ENCODE measurements at regions not wholly inside any gene's neighbourhood (a gene's known extent, or its start where the extent isn't known, plus 50 kb on each side); places are given as distances from the start of the nearest gene placed in this dataset.

GRCh38 chr2:14717131-14717530, 84.6 kb downstream of the LRATD1 start:
- H3K36me3 ChIP-seq (ENCODE audit: insufficient read depth in 1 of 2, low read depth in 1 of 2): no peaks in the 10 kb centered on the region
- intact Hi-C loops (cut with DNase I): no loop called here
- ATAC-seq: no peak
- no peaks in the 10 kb centered on the region for H3K9me3 ChIP-seq
- H3K4me3 ChIP-seq: no peak overlapping the region
- no peaks in the 10 kb centered on the region for H3K27me3 ChIP-seq (ENCODE audit: insufficient read depth in 3 of 3, low read length in 2 of 3)
- no peaks in the 10 kb centered on the region for H3K4me1 ChIP-seq
- 79 to 94% (median 94%) methylated on average over 3 of the region's 3 CpGs for WGBS, 3 donors
- no peak for DNase-seq
- no peak for TF ChIP-seq CTCF (IDR thresholded peaks at IDR 0.05)
- no peak overlapping the region for H3K27ac ChIP-seq

GRCh38 chr2:14720319-14720718, 87.8 kb downstream of the LRATD1 start:
- 35 to 44% (median 39%) methylated on average over 5 of the region's 5 CpGs for WGBS, 3 donors
- no peaks in the 10 kb centered on the region for H3K9me3 ChIP-seq
- no peaks in the 10 kb centered on the region for H3K27me3 ChIP-seq (ENCODE audit: insufficient read depth in 3 of 3, low read length in 2 of 3)
- no peak for TF ChIP-seq CTCF (IDR thresholded peaks at IDR 0.05)
- no peak overlapping the region for H3K4me3 ChIP-seq
- intact Hi-C loops (cut with DNase I): no loop called here
- H3K27ac ChIP-seq: no peak overlapping the region
- DNase-seq (no peak), ATAC-seq (no peak)
- H3K36me3 ChIP-seq (ENCODE audit: insufficient read depth in 1 of 2, low read depth in 1 of 2): no peaks in the 10 kb centered on the region
- no peaks in the 10 kb centered on the region for H3K4me1 ChIP-seq

GRCh38 chr2:14720739-14721138, 88.2 kb downstream of the LRATD1 start:
- Histone ChIP-seq H3K36me3 (ENCODE audit: insufficient read depth in 1 of 2, low read depth in 1 of 2) (no peaks in the 10 kb centered on the region), H3K27ac (no peak overlapping the region), H3K9me3 (no peaks in the 10 kb centered on the region), H3K4me3 (no peak overlapping the region), H3K4me1 (no peaks in the 10 kb centered on the region), H3K27me3 (ENCODE audit: insufficient read depth in 3 of 3, low read length in 2 of 3) (no peaks in the 10 kb centered on the region)
- no peak for DNase-seq
- WGBS, 3 donors: 91 to 98% (median 92%) methylated on average over 2 of the region's 2 CpGs
- no peak for TF ChIP-seq CTCF (IDR thresholded peaks at IDR 0.05)
- no peak for ATAC-seq
- intact Hi-C loops (cut with DNase I): no loop called here

- ATAC-seq (no peak), DNase-seq (no peak)
- Histone ChIP-seq H3K9me3 (no peaks in the 10 kb centered on the region), H3K4me3 (no peak overlapping the region), H3K36me3 (ENCODE audit: insufficient read depth in 1 of 2, low read depth in 1 of 2) (no peaks in the 10 kb centered on the region), H3K27ac (no peak overlapping the region), H3K27me3 (ENCODE audit: insufficient read depth in 3 of 3, low read length in 2 of 3) (no peaks in the 10 kb centered on the region), H3K4me1 (no peaks in the 10 kb centered on the region)
- TF ChIP-seq CTCF (IDR thresholded peaks at IDR 0.05): no peak
- WGBS, 3 donors: 49 to 55% (median 52%) methylated on average over 3 of the region's 3 CpGs
- intact Hi-C loops (cut with DNase I): no loop called here
Observed at GRCh38 chr2:14722904-14723570, 90.5 kb downstream of the LRATD1 start.

- H3K4me1 ChIP-seq: no peaks in the 10 kb centered on the region
- TF ChIP-seq CTCF (IDR thresholded peaks at IDR 0.05): no peak
- intact Hi-C loops (cut with DNase I): no loop called here
- H3K27ac ChIP-seq: no peak overlapping the region
- no peak for ATAC-seq
- WGBS, 3 donors: 78 to 79% (median 79%) methylated on average over 5 of the region's 5 CpGs
- no peak overlapping the region for H3K4me3 ChIP-seq
- H3K36me3 ChIP-seq (ENCODE audit: insufficient read depth in 1 of 2, low read depth in 1 of 2): no peaks in the 10 kb centered on the region
- no peaks in the 10 kb centered on the region for H3K27me3 ChIP-seq (ENCODE audit: insufficient read depth in 3 of 3, low read length in 2 of 3)
- DNase-seq: no peak
- no peaks in the 10 kb centered on the region for H3K9me3 ChIP-seq
Observed at GRCh38 chr2:14723684-14724083, 91.2 kb downstream of the LRATD1 start.

All from psoas muscle (tissue), 7 donors.